NT2/D1 (cell line): ENCODE measurements at regions not wholly inside any gene's neighbourhood (a gene's known extent, or its start where the extent isn't known, plus 50 kb on each side); places are given as distances from the start of the nearest gene placed in this dataset.

Experiments used
- SUZ12 ChIP-seq: IDR thresholded peaks from 2 replicates; pipeline ENCODE4 v1.6.1; 2011; ENCODE audit not compliant: insufficient read length, insufficient read depth; ENCODE audit errors: extremely low read depth
- YY1 ChIP-seq: IDR thresholded peaks from 2 replicates; pipeline ENCODE4 v1.6.1; 2011; ENCODE audit not compliant: insufficient read length, insufficient read depth
- ZNF274 ChIP-seq: IDR thresholded peaks from 2 replicates; pipeline ENCODE4 v1.6.1; 2011; ENCODE audit warnings: mild to moderate bottlenecking, low read depth, low read length

GRCh38 chr10:4062751-4063150, 277.7 kb upstream of the KLF6 start:
- no peak for TF ChIP-seq ZNF274
- TF ChIP-seq SUZ12: no peak
- TF ChIP-seq YY1: no peak
